Nephron progenitor cell (in vitro differentiated cells): ENCODE measurements at regions not wholly inside any gene's neighbourhood (a gene's known extent, or its start where the extent isn't known, plus 50 kb on each side); places are given as distances from the start of the nearest gene placed in this dataset.

ENCODE experiments used
- DNase-seq: peaks from one replicate; pipeline ENCODE4 v3.0.0; 2021
- H3K27ac Mint-ChIP-seq: 2 replicates; pipeline ENCODE4 v1.8.0; 2021; ENCODE audit warnings: mild to moderate bottlenecking, moderate library complexity, mixed read lengths
- H3K27me3 Mint-ChIP-seq: 2 replicates; pipeline ENCODE4 v1.8.0; 2021; ENCODE audit warnings: mild to moderate bottlenecking, low read depth, mixed read lengths; ENCODE audit not compliant: poor library complexity
- H3K36me3 Mint-ChIP-seq: 2 replicates; pipeline ENCODE4 v1.8.0; 2021; ENCODE audit warnings: low read depth, mixed read lengths
- H3K4me1 Mint-ChIP-seq: 2 replicates; pipeline ENCODE4 v1.8.0; 2021; ENCODE audit warnings: mixed read lengths
- H3K4me3 Mint-ChIP-seq: 2 replicates; pipeline ENCODE4 v1.8.0; 2021; ENCODE audit warnings: mild to moderate bottlenecking, moderate library complexity, mixed read lengths
- H3K9me3 Mint-ChIP-seq: 2 replicates; pipeline ENCODE4 v1.8.0; 2021; ENCODE audit warnings: mild to moderate bottlenecking, moderate library complexity, mixed read lengths
- CTCF ChIP-seq: fragments of 200-600 bp; sonication (generic); IDR thresholded peaks from 2 replicates; pipeline ENCODE4 v1.5.0; 2021; ENCODE audit warnings: antibody characterized with exemption

GRCh38 chr3:55164191-55164590, 236.3 kb upstream of the LRTM1 start:
- Mint-ChIP-seq H3K36me3 (no peaks in the 10 kb centered on the region), H3K9me3 (peaks cover 3% of the 10 kb centered on the region), H3K4me1 (peaks cover 57% of the 10 kb centered on the region), H3K27ac (no peak overlapping the region), H3K27me3 (no peaks in the 10 kb centered on the region), H3K4me3 (no peak overlapping the region)
- TF ChIP-seq CTCF, result no peak
- no peak for DNase-seq

GRCh38 chr3:55163421-55163820, 235.6 kb upstream of the LRTM1 start:
- Mint-ChIP-seq H3K36me3 (no peaks in the 10 kb centered on the region), H3K4me1 (peaks cover 57% of the 10 kb centered on the region), H3K27ac (no peak overlapping the region), H3K4me3 (no peak overlapping the region), H3K9me3 (peaks cover 3% of the 10 kb centered on the region), H3K27me3 (no peaks in the 10 kb centered on the region)
- no peak for DNase-seq
- TF ChIP-seq CTCF, result no peak

- TF ChIP-seq CTCF, result no peak
- Mint-ChIP-seq H3K4me3 (no peak overlapping the region), H3K4me1 (peaks cover 52% of the 10 kb centered on the region), H3K27ac (peak overlapping the region; percentile 72), H3K27me3 (no peaks in the 10 kb centered on the region), H3K9me3 (peaks cover 3% of the 10 kb centered on the region), H3K36me3 (no peaks in the 10 kb centered on the region)
- DNase-seq, result no peak
Observed at GRCh38 chr3:55162031-55162795, 234.4 kb upstream of the LRTM1 start.

GRCh38 chr3:55161231-55161630, 233.4 kb upstream of the LRTM1 start:
- peak overlapping the region; percentile 86 for H3K27ac Mint-ChIP-seq
- peaks cover 52% of the 10 kb centered on the region for H3K4me1 Mint-ChIP-seq
- H3K9me3 Mint-ChIP-seq, result peaks cover 3% of the 10 kb centered on the region
- H3K4me3 Mint-ChIP-seq, result no peak overlapping the region
- DNase-seq, result no peak
- H3K27me3 Mint-ChIP-seq, result no peaks in the 10 kb centered on the region
- no peak for TF ChIP-seq CTCF
- H3K36me3 Mint-ChIP-seq, result no peaks in the 10 kb centered on the region

- H3K9me3 Mint-ChIP-seq, result peaks cover 3% of the 10 kb centered on the region
- H3K27ac Mint-ChIP-seq, result peak overlapping the region; percentile 86
- peak overlapping the region; percentile 64 for H3K4me3 Mint-ChIP-seq
- no peak for TF ChIP-seq CTCF
- peak; percentile 11 for DNase-seq
- H3K36me3 Mint-ChIP-seq, result no peaks in the 10 kb centered on the region
- H3K27me3 Mint-ChIP-seq, result no peaks in the 10 kb centered on the region
- H3K4me1 Mint-ChIP-seq, result peaks cover 45% of the 10 kb centered on the region
Observed at GRCh38 chr3:55160241-55160983, 232.6 kb upstream of the LRTM1 start.
